SK-N-SH treated with all-trans-retinoic acid at 6 μM for 48 hours (cell line): ENCODE measurements at regions not wholly inside any gene's neighbourhood (a gene's known extent, or its start where the extent isn't known, plus 50 kb on each side); places are given as distances from the start of the nearest gene placed in this dataset.

ENCODE experiments used
- ARNTL ChIP-seq: fragments of 450-650 bp; formaldehyde crosslinking; IDR thresholded peaks from 2 replicates; pipeline ENCODE4 v1.5.0; 2020; ENCODE audit warnings: low read depth, mild to moderate bottlenecking, moderate library complexity, borderline replicate concordance
- ESRRG ChIP-seq: fragments of 250-450 bp; sonication (Bioruptor Pico); IDR thresholded peaks from 2 replicates; pipeline ENCODE4 v1.6.1; 2021; ENCODE audit warnings: mild to moderate bottlenecking
- TF ChIP-seq, protein P1 (sequence below): fragments of 250-450 bp; sonication (Bioruptor Pico); IDR thresholded peaks from 2 replicates; pipeline ENCODE4 v1.5.1; 2020; ENCODE audit warnings: low read depth, mild to moderate bottlenecking, moderate library complexity
- TF ChIP-seq, protein P2 (sequence below): fragments of 250-450 bp; sonication (Bioruptor Pico); IDR thresholded peaks from 2 replicates; pipeline ENCODE4 v1.5.1; 2021; ENCODE audit warnings: mild to moderate bottlenecking, moderate library complexity

DNA sequence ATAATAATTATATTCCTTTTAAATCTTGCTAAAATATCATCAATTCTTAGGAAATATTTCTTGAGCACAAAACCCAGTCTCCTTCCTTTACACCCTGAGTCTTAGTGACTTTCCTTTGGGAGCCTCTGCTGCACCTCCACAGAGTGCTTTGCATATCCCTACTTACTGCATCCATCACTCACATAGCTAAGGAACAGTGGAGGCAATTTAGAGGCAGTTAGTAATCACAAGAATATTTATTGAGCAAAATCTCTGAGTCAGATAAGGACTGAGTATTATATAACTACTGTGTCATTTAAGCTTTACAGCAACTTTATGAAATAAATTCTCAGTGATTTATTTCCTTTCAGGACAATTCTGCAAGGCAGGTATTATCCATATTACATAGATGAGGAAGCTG is 327.7 kb downstream of the TMX3 start:
- no peak for TF ChIP-seq ESRRG (CRISPR knock-in tag)
- TF ChIP-seq, protein P1, sequence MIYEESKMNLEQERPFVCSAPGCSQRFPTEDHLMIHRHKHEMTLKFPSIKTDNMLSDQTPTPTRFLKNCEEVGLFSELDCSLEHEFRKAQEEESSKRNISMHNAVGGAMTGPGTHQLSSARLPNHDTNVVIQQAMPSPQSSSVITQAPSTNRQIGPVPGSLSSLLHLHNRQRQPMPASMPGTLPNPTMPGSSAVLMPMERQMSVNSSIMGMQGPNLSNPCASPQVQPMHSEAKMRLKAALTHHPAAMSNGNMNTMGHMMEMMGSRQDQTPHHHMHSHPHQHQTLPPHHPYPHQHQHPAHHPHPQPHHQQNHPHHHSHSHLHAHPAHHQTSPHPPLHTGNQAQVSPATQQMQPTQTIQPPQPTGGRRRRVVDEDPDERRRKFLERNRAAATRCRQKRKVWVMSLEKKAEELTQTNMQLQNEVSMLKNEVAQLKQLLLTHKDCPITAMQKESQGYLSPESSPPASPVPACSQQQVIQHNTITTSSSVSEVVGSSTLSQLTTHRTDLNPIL, result no peak
- no peak for TF ChIP-seq ARNTL (CRISPR knock-in tag)
- TF ChIP-seq, protein P2, sequence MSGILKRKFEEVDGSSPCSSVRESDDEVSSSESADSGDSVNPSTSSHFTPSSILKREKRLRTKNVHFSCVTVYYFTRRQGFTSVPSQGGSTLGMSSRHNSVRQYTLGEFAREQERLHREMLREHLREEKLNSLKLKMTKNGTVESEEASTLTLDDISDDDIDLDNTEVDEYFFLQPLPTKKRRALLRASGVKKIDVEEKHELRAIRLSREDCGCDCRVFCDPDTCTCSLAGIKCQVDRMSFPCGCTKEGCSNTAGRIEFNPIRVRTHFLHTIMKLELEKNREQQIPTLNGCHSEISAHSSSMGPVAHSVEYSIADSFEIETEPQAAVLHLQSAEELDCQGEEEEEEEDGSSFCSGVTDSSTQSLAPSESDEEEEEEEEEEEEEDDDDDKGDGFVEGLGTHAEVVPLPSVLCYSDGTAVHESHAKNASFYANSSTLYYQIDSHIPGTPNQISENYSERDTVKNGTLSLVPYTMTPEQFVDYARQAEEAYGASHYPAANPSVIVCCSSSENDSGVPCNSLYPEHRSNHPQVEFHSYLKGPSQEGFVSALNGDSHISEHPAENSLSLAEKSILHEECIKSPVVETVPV, result no peak
